ENCODE measurements at regions not wholly inside any gene's neighbourhood (a gene's known extent, or its start where the extent isn't known, plus 50 kb on each side); places are given as distances from the start of the nearest gene placed in this dataset.

DNA sequence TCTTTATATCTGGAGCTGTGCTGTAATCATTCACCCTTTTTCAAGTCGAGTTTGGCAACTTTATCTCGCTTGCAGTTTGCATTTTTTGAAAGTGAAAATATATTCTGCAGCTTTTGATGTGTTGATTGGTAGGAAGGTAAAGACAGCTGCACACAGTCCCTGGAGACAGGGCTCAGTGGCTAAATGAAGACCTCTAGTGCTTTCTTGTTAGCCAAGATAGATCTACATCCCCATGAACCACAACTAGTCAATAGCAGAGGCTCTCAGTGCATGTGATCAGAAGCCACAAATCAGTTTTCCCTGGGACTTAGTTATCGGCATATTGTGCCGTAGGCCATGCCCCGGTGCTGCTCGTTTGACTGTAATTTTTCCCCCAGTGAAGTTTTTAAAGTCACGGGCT, 587.7 kb upstream of the PITX2 start:
- TF ChIP-seq, protein P1, sequence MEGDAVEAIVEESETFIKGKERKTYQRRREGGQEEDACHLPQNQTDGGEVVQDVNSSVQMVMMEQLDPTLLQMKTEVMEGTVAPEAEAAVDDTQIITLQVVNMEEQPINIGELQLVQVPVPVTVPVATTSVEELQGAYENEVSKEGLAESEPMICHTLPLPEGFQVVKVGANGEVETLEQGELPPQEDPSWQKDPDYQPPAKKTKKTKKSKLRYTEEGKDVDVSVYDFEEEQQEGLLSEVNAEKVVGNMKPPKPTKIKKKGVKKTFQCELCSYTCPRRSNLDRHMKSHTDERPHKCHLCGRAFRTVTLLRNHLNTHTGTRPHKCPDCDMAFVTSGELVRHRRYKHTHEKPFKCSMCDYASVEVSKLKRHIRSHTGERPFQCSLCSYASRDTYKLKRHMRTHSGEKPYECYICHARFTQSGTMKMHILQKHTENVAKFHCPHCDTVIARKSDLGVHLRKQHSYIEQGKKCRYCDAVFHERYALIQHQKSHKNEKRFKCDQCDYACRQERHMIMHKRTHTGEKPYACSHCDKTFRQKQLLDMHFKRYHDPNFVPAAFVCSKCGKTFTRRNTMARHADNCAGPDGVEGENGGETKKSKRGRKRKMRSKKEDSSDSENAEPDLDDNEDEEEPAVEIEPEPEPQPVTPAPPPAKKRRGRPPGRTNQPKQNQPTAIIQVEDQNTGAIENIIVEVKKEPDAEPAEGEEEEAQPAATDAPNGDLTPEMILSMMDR (IDR thresholded peaks at IDR 0.05) = no peak
- no peak for TF ChIP-seq POLR2A (IDR thresholded peaks at IDR 0.05)
